Breast epithelium (tissue), 4 donors: ENCODE measurements at regions not wholly inside any gene's neighbourhood (a gene's known extent, or its start where the extent isn't known, plus 50 kb on each side); places are given as distances from the start of the nearest gene placed in this dataset.

Experiments
- DNase-seq, 2 donors: peaks; one replicate each; pipeline ENCODE4 v3.0.0-alpha.2; 2019; ENCODE audit warnings: low spot score in 2 of 2
- H3K27ac ChIP-seq, 2 donors: fragments of 200-600 bp; sonication (generic) in 1 of 2; one replicate each; pipeline ENCODE4 v1.5.1; 2016 to 2019; ENCODE audit warnings: mild to moderate bottlenecking in 1 of 2
- H3K27me3 ChIP-seq, 2 donors: fragments of 200-600 bp; sonication (generic) in 1 of 2; one replicate each; pipeline versions ENCODE4 v1.5.1 to v1.6.0; 2017 to 2019; ENCODE audit warnings: control low read depth in 1 of 2, mild to moderate bottlenecking in 1 of 2
- H3K36me3 ChIP-seq: fragments of 200-600 bp; one replicate; pipeline ENCODE4 v1.5.1; 2019
- H3K4me1 ChIP-seq, 2 donors: fragments of 200-600 bp; sonication (generic); one replicate each; pipeline ENCODE4 v1.5.1; 2016 to 2019; ENCODE audit warnings: control low read depth in 1 of 2
- H3K4me3 ChIP-seq, 3 donors: fragments of 200-600 bp; sonication (generic); 1 replicate in 2 of 3; 2 replicates in 1 of 3; pipeline ENCODE4 v1.5.1; 2016 to 2019; ENCODE audit warnings: mild to moderate bottlenecking in 3 of 3, moderate library complexity in 2 of 3
- H3K9me3 ChIP-seq, 2 donors: fragments of 200-600 bp; sonication (generic) in 1 of 2; one replicate each; pipeline ENCODE4 v1.5.1; 2016 to 2019; ENCODE audit warnings: control low read depth in 1 of 2
- POLR2A ChIP-seq: fragments of 450-650 bp; IDR thresholded peaks from one replicate; pipeline ENCODE4 v1.6.1; 2016; ENCODE audit warnings: antibody characterized with exemption, mild to moderate bottlenecking, moderate library complexity
- POLR2AphosphoS5 ChIP-seq, 3 donors: sonication (generic); formaldehyde crosslinking; IDR thresholded peaks; one replicate each; pipeline ENCODE4 v1.6.1; 2017; ENCODE audit warnings: antibody characterized with exemption in 3 of 3
- intact Hi-C: fragments of 100-400 bp; cut with DNase I; formaldehyde crosslinking; loops from one replicate; pipeline ENCODE4 v1.15.1; 2023; ENCODE audit warnings: low total_unique reads
- TF ChIP-seq, protein P1 (sequence below), 3 donors: fragments of 450-650 bp; IDR thresholded peaks; one replicate each; pipeline ENCODE4 v1.5.1; 2016 to 2017; ENCODE audit warnings: antibody characterized with exemption in 3 of 3, mild to moderate bottlenecking in 3 of 3, moderate library complexity in 3 of 3

- H3K4me3 ChIP-seq = no peak overlapping the region
- no peak for TF ChIP-seq POLR2A
- TF ChIP-seq POLR2AphosphoS5 (IDR thresholded peaks at IDR 0.05) = no peak
- TF ChIP-seq, protein P1, sequence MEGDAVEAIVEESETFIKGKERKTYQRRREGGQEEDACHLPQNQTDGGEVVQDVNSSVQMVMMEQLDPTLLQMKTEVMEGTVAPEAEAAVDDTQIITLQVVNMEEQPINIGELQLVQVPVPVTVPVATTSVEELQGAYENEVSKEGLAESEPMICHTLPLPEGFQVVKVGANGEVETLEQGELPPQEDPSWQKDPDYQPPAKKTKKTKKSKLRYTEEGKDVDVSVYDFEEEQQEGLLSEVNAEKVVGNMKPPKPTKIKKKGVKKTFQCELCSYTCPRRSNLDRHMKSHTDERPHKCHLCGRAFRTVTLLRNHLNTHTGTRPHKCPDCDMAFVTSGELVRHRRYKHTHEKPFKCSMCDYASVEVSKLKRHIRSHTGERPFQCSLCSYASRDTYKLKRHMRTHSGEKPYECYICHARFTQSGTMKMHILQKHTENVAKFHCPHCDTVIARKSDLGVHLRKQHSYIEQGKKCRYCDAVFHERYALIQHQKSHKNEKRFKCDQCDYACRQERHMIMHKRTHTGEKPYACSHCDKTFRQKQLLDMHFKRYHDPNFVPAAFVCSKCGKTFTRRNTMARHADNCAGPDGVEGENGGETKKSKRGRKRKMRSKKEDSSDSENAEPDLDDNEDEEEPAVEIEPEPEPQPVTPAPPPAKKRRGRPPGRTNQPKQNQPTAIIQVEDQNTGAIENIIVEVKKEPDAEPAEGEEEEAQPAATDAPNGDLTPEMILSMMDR (IDR thresholded peaks at IDR 0.05) = no peak
- H3K9me3 ChIP-seq = no peaks in the 10 kb centered on the region
- intact Hi-C loops = no loop called here
- peaks cover 0 to 55% of the 10 kb centered on the region in 2 donors for H3K27me3 ChIP-seq
- H3K36me3 ChIP-seq = no peaks in the 10 kb centered on the region
- no peak overlapping the region for H3K27ac ChIP-seq
- H3K4me1 ChIP-seq = no peaks in the 10 kb centered on the region
- no peak for DNase-seq
Measured at GRCh38 chr9:36763778-36764177, 191.1 kb downstream of the MELK start.

DNA sequence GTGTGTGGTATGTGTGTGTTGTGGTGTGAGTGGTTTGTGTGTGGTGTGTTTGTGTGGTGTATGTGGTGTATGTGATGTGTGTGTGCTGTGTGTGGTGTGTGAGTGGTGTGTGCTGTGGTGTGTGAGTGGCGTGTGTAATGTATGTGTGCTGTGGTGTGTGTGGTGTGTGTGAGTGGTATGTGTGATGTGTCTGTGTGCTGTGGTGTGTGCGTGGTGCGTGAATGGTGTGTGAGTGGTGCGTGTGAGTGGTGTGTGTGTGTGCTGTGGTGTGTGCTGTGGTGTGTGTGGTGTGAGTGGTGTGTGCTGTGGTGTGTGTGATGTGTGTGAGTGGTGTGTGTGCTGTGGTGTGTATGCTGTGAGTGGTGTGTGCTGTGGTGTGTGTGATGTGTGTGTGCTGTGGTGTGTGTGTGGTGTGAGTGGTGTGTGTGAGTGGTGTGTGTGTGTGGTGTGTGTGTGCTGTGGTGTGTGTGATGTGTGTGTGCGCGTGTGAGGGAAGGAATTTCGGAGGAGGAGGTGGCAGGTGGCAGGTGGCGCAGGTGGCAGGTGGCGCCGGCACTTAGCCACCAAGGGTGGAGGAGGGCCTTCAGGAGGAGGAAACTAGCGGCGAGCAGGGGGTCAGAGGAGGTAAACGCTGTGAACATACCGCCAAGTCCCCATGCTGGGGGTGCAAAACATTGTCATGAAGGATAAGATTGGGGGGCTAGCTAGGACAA lies 191.8 kb downstream of the MELK start:
- no peak overlapping the region for H3K27ac ChIP-seq
- DNase-seq = no peak
- no peaks in the 10 kb centered on the region for H3K36me3 ChIP-seq
- no peaks in the 10 kb centered on the region for H3K9me3 ChIP-seq
- no peak overlapping the region for H3K4me3 ChIP-seq
- TF ChIP-seq POLR2A (no peak), POLR2AphosphoS5 (IDR thresholded peaks at IDR 0.05) (no peak)
- TF ChIP-seq, protein P1 (IDR thresholded peaks at IDR 0.05) = no peak
- intact Hi-C loops = no loop called here
- no peaks in the 10 kb centered on the region for H3K4me1 ChIP-seq
- H3K27me3 ChIP-seq = peaks cover 0 to 49% of the 10 kb centered on the region in 2 donors

DNA sequence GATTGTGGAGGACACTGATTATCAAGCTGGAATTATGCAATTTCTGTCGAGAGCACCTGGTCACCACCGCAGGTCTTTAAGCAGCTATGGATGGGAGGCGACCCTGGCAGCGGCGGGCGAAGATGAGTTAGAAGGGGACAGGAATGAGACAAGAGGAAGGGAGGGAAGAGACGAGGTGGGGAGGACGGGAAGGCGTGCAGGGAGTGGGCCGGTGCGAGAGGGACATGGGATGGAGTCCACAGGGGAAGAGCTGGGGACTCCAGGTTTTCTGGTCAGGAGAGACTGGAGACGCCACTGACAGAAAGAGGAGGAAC lies 192.3 kb downstream of the MELK start:
- intact Hi-C loops = no loop called here
- TF ChIP-seq POLR2A (no peak), POLR2AphosphoS5 (IDR thresholded peaks at IDR 0.05) (no peak)
- TF ChIP-seq, protein P1 (IDR thresholded peaks at IDR 0.05) = no peak

DNA sequence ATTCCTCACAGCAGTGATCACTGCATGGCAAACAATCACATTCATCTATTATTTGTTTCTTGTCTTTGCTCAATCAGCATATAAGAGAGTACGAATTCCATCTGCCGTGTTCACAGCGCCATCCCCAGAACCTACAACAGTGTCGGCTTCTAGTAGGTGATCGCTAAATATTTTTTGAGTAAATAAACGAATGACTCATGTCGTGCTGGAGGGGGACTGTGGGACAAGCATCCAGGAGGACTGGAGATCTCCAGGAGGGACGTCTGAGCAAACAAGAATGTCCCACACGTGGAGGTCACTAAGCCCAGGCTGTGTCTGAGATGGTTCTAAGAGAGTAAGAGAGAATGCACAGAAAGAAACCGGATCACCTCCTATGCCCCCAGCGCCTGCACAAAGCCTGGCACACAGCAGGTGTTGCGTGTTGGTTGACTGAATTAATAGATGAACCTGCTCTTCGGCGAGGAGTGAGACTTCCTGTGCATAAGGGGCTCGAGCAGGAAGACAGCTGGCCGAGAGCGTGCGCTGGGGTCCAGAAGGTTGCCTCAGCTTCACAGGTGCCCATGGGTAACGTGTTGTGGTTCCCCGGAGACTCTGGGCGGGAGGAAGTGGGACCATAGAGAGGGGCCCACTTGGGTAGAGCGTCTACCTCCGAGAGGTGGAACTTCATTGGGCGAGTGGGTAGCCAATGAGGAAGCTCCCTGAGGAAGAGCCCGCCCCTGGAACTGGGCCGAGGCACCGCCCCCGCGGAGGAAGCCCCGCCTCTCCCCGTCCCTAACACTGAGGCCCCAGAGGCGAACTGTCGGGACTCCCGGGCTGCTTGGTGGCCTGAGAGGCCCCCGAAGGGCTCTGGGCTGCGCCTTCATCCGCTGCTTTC lies 193.0 kb downstream of the MELK start:
- H3K27ac ChIP-seq = no peak overlapping the region
- peak overlapping the region; percentile 20 to 48 (median 26) for H3K4me3 ChIP-seq
- TF ChIP-seq, protein P1 (IDR thresholded peaks at IDR 0.05) = no peak
- TF ChIP-seq POLR2A = no peak
- TF ChIP-seq POLR2AphosphoS5 (IDR thresholded peaks at IDR 0.05) = no peak
- DNase-seq = peak in 1 of 2 donors; percentile 36
- H3K4me1 ChIP-seq = no peaks in the 10 kb centered on the region
- intact Hi-C loops = no loop called here
- H3K36me3 ChIP-seq = no peaks in the 10 kb centered on the region
- H3K27me3 ChIP-seq = peaks cover 0 to 49% of the 10 kb centered on the region in 2 donors
- no peaks in the 10 kb centered on the region for H3K9me3 ChIP-seq

More for the DNA sequence above, 192.3 kb downstream of the MELK start:
- no peaks in the 10 kb centered on the region for H3K9me3 ChIP-seq
- no peaks in the 10 kb centered on the region for H3K36me3 ChIP-seq
- H3K4me1 ChIP-seq = no peaks in the 10 kb centered on the region
- no peak overlapping the region for H3K4me3 ChIP-seq
- no peak overlapping the region for H3K27ac ChIP-seq
- DNase-seq = no peak
- peaks cover 0 to 49% of the 10 kb centered on the region in 2 donors for H3K27me3 ChIP-seq

- DNase-seq = no peak
- no peaks in the 10 kb centered on the region for H3K9me3 ChIP-seq
- no peaks in the 10 kb centered on the region for H3K4me1 ChIP-seq
- TF ChIP-seq POLR2AphosphoS5 (IDR thresholded peaks at IDR 0.05) (no peak), POLR2A (no peak)
- TF ChIP-seq, protein P1 (IDR thresholded peaks at IDR 0.05) = no peak
- no peaks in the 10 kb centered on the region for H3K36me3 ChIP-seq
- no peak overlapping the region for H3K4me3 ChIP-seq
- intact Hi-C loops = no loop called here
- H3K27me3 ChIP-seq = peaks cover 0 to 39% of the 10 kb centered on the region in 2 donors
- no peak overlapping the region for H3K27ac ChIP-seq
Measured at GRCh38 chr9:36768677-36769076, 196.0 kb downstream of the MELK start.
